Right lobe of liver (tissue), 6 donors: ENCODE measurements at regions not wholly inside any gene's neighbourhood (a gene's known extent, or its start where the extent isn't known, plus 50 kb on each side); places are given as distances from the start of the nearest gene placed in this dataset.

Experiments used
- ATAC-seq, 4 donors: fragments of 200-7000 bp; cut with Tn5 transposase; one replicate each; pipeline ENCODE4 v1.9.1; 2020; ENCODE audit warnings: mild to moderate bottlenecking in 4 of 4, moderate library complexity in 4 of 4
- DNase-seq, 3 donors: peaks; one replicate each; pipeline ENCODE4 v3.0.0-alpha.2; 2020
- H3K27ac ChIP-seq, 3 donors: fragments of 200-600 bp; one replicate each; pipeline ENCODE4 v1.8.0; 2022
- H3K27me3 ChIP-seq, 2 donors: fragments of 200-600 bp; one replicate each; pipeline ENCODE4 v1.8.0; 2022
- H3K36me3 ChIP-seq, 4 donors: fragments of 200-600 bp; sonication (generic) in 1 of 4; one replicate each; pipeline versions ENCODE4 v1.5.1 to v1.8.0; 2017 to 2022; ENCODE audit warnings: control low read depth in 1 of 4
- H3K4me1 ChIP-seq, 4 donors: fragments of 200-600 bp; sonication (generic) in 1 of 4; one replicate each; pipeline versions ENCODE4 v1.5.1 to v1.8.0; 2017 to 2022; ENCODE audit warnings: control low read depth in 1 of 4
- H3K4me3 ChIP-seq, 3 donors: fragments of 200-600 bp; one replicate each; pipeline ENCODE4 v1.8.0; 2022
- H3K9me3 ChIP-seq, 4 donors: fragments of 200-600 bp; sonication (generic) in 1 of 4; one replicate each; pipeline versions ENCODE4 v1.5.1 to v1.8.0; 2017 to 2022; ENCODE audit warnings: control low read depth in 1 of 4
- CTCF ChIP-seq, 4 donors: fragments of 200-600 bp in 3 of 4; fragments of 450-650 bp in 1 of 4; IDR thresholded peaks; one replicate each; pipeline versions ENCODE4 v1.5.1 to v1.8.0; 2016 to 2022; ENCODE audit warnings: antibody characterized with exemption in 4 of 4, mild to moderate bottlenecking in 2 of 4
- POLR2A ChIP-seq: fragments of 450-650 bp; IDR thresholded peaks from one replicate; pipeline ENCODE4 v1.6.1; 2017; ENCODE audit warnings: antibody characterized with exemption, mild to moderate bottlenecking
- WGBS: methylation state at CpG from one replicate; pipeline ENCODE4 v1.1.6; 2018; ENCODE audit warnings: low coverage, low lambda C conversion rate; ENCODE audit not compliant: insufficient coverage; ENCODE audit errors: missing lambda C conversion rate; 5-methylcytosine and 5-hydroxymethylcytosine counted together
- intact Hi-C, 2 donors: fragments of 100-400 bp; cut with DNase I; formaldehyde crosslinking; loops; one replicate each; pipeline versions ENCODE4 v1.11.2 to v1.14.1; 2022
- donor health status: DM: no; HTN: yes; CAD: no.
- donor health status: DM: no; HTN: no; CAD: no.
- donor health status: DM: no; HTN: no; CAD: no.
- donor health status: DM: no; HTN: yes; CAD: no.
- donor health status: DM: no; HTN: yes; CAD: no.

- 35% methylated on average over 2 of the region's 2 CpGs for WGBS
- intact Hi-C loops = no loop called here
- no peak overlapping the region for H3K4me3 ChIP-seq
- ATAC-seq = no peak
- H3K9me3 ChIP-seq = no peaks in the 10 kb centered on the region
- no peaks in the 10 kb centered on the region for H3K27me3 ChIP-seq
- DNase-seq = no peak
- H3K36me3 ChIP-seq = no peaks in the 10 kb centered on the region
- TF ChIP-seq CTCF (IDR thresholded peaks at IDR 0.05) (no peak), POLR2A (no peak)
- H3K27ac ChIP-seq = no peak overlapping the region
- no peaks in the 10 kb centered on the region for H3K4me1 ChIP-seq
Measured at GRCh38 chr2:139819273-139819796, 1039.1 kb upstream of the NXPH2 start.

GRCh38 chr2:139814458-139814857 lies 1034.3 kb upstream of the NXPH2 start:
- no peak overlapping the region for H3K27ac ChIP-seq
- intact Hi-C loops = no loop called here
- H3K4me3 ChIP-seq = no peak overlapping the region
- ATAC-seq (no peak), DNase-seq (no peak)
- no peaks in the 10 kb centered on the region for H3K9me3 ChIP-seq
- no peaks in the 10 kb centered on the region for H3K4me1 ChIP-seq
- H3K27me3 ChIP-seq = no peaks in the 10 kb centered on the region
- no peaks in the 10 kb centered on the region for H3K36me3 ChIP-seq
- WGBS = 48% methylated on average over 2 of the region's 2 CpGs
- TF ChIP-seq POLR2A (no peak), CTCF (IDR thresholded peaks at IDR 0.05) (no peak)

GRCh38 chr2:139813340-139813739 lies 1033.2 kb upstream of the NXPH2 start:
- Histone ChIP-seq H3K4me3 (no peak overlapping the region), H3K27me3 (no peaks in the 10 kb centered on the region), H3K36me3 (no peaks in the 10 kb centered on the region), H3K4me1 (no peaks in the 10 kb centered on the region), H3K9me3 (no peaks in the 10 kb centered on the region), H3K27ac (no peak overlapping the region)
- TF ChIP-seq CTCF (IDR thresholded peaks at IDR 0.05) (no peak), POLR2A (no peak)
- intact Hi-C loops = no loop called here
- WGBS = 58% methylated on average over 2 of the region's 2 CpGs
- ATAC-seq = no peak
- no peak for DNase-seq

DNA sequence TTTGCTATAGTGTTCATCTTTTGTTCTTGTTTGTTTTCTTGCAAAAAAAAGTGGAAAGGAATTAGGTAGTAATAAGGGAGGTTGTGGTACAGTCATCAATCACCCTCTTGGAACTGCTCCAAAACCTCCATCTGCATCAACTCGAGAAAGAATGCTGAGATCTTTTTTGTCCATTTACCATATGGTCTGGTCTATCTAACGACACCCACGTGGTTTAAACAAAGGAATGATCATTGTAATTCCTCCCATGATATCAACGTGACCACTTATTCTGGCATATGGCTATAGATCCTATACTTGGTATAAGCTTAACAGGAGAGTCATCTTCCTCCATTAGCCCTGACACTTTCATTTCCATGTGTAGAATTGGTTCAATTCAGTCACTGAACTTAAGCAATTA lies 1025.3 kb upstream of the NXPH2 start:
- DNase-seq = no peak
- Histone ChIP-seq H3K36me3 (no peaks in the 10 kb centered on the region), H3K4me1 (no peaks in the 10 kb centered on the region), H3K4me3 (no peak overlapping the region), H3K27me3 (no peaks in the 10 kb centered on the region), H3K27ac (no peak overlapping the region), H3K9me3 (no peaks in the 10 kb centered on the region)
- TF ChIP-seq CTCF (IDR thresholded peaks at IDR 0.05) = no peak
- TF ChIP-seq POLR2A = no peak
- intact Hi-C loops = no loop called here
- 33% methylated on average over 4 of the region's 4 CpGs for WGBS
- no peak for ATAC-seq

DNA sequence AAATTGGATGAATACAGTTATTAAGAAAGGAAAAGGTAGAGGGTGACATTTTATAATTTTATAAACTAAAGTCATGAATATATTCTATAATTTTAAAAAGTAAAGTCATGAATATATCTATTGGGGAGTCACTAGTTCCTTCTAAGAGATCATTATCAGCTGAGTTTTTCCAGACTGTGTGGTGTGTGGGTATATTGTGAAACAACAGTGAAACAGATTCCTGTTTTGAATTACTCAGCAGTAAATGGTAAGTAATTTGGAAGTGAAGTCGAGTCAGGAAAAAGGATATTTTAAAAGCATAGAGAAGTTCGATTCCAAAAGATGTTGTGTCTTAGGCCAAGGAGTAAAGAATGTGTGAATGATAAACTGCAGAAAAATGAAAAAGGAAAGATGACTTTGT lies 1018.2 kb upstream of the NXPH2 start:
- H3K36me3 ChIP-seq = no peaks in the 10 kb centered on the region
- no peaks in the 10 kb centered on the region for H3K4me1 ChIP-seq
- intact Hi-C loops = no loop called here
- H3K27ac ChIP-seq = no peak overlapping the region
- H3K27me3 ChIP-seq = no peaks in the 10 kb centered on the region
- ATAC-seq (no peak), DNase-seq (no peak)
- no peak overlapping the region for H3K4me3 ChIP-seq
- WGBS = 5% methylated on average over 2 of the region's 2 CpGs
- H3K9me3 ChIP-seq = no peaks in the 10 kb centered on the region
- TF ChIP-seq POLR2A (no peak), CTCF (IDR thresholded peaks at IDR 0.05) (no peak)
